Activated CD4-positive, alpha-beta T cell treated with anti-CD3 and anti-CD28 coated beads, Interleukin-2, amount 50 U/mL, for 16 hours (primary cell): ENCODE measurements at regions not wholly inside any gene's neighbourhood (a gene's known extent, or its start where the extent isn't known, plus 50 kb on each side); places are given as distances from the start of the nearest gene placed in this dataset.
"Not testable (repeated sequence)": the region's sequence is repeated elsewhere in the genome, so short reads cannot be mapped to it uniquely, and the experiment has no call there.

Experiments
- DNase-seq: peaks from one replicate; pipeline ENCODE4 v3.0.0-alpha.2; 2020

GRCh38 chr13:53101883-53102282 is 73.3 kb downstream of the OLFM4 start:
- no peak for DNase-seq

DNA sequence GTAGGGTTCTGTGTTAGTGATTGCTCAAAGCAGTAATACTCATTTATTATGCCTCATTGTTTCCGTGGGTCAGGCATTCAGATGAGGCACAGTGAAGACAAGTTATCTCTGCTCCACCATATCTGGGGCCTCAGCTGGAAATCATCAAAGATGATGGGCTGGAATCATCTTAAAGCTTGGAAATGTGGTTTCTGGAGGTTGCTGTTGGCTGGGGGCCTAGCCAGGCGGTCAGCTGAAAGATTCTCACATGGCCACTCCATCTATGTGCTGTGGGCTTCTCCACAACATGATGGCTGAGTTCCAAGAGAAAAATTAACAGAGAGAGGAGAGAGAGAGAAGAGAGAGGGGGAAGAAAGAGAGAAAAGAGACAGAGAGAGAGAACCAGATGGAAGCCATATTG is 75.5 kb downstream of the OLFM4 start:
- DNase-seq, result no peak

- no peak for DNase-seq
Measured at GRCh38 chr13:53105477-53105876, 76.9 kb downstream of the OLFM4 start.

- DNase-seq, result no peak
Measured at GRCh38 chr13:53105890-53106289, 77.3 kb downstream of the OLFM4 start.

- DNase-seq, result no peak
Measured at GRCh38 chr13:53110181-53110580, 81.6 kb downstream of the OLFM4 start.

DNA sequence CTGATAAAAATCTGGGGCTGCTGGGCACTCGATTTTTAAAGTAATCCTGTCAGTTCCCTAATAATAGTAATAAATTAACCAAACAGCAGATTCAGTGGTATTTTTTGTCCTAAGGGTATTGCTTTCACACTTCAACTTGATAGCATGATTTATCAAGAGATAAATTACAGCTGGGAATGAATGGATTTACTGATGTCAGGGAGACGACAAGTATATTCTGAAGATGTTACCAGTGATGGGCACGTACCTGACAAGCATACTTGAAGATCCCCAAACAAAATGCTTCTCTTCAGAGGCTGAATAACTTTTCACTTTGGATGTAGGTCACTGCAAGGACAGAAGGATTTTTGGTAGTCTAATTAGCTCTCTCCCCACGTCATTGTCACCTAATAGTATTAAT is 82.0 kb downstream of the OLFM4 start:
- no peak for DNase-seq

- DNase-seq, result no peak
Measured at GRCh38 chr13:53112522-53112921, 83.9 kb downstream of the OLFM4 start.

DNA sequence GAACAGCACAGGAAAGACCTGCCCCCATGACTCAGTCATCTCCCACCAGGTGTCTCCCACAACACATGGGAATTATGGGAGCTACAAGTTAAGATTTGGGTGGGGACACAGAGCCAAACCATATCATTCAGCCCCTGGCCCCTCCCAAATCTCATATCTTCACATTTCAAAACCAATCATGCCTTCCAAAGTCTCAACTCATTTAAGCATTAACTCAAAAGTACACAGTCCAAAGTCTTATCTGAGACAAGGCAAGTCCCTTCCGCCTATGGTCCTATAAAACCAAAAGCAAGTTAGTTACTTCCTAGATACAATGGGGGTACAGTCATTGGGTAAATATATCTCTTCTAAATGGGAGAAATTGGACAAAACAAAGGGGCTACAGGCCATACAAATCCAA is 88.4 kb downstream of the OLFM4 start:
- DNase-seq, result not testable (repeated sequence)

DNA sequence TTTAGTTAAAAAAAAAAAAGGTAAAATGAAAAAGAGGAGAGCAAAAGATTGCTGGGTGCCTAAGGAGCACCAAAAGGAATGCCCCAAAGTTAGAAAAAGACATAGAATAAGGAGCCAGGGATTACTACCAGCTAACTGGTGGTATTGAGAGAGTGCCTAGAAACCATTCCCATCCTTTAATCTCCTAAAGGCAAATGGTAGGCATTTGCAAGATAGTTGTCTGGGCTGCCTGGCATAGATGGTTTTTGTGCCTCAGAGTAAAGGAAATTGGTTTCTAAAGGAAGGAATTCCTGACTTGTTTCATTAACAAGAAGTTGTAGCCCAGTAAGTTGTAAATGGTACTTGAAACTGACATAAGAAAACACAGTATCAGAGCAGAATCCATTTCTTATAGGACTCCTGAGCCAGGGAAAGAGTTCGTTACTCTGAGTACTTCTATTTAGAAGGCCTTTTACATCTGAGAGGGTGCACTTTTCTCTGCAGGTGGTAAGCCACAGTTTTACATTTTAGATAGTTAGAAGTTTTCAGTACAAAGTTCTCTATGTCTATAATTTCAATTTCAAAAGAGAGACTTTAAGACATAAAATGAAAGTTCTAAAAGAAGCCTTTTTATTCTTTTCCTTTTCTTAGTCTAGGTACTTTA is 92.6 kb downstream of the OLFM4 start:
- DNase-seq, result no peak

GRCh38 chr13:53121919-53122318 is 93.3 kb downstream of the OLFM4 start:
- no peak for DNase-seq

DNA sequence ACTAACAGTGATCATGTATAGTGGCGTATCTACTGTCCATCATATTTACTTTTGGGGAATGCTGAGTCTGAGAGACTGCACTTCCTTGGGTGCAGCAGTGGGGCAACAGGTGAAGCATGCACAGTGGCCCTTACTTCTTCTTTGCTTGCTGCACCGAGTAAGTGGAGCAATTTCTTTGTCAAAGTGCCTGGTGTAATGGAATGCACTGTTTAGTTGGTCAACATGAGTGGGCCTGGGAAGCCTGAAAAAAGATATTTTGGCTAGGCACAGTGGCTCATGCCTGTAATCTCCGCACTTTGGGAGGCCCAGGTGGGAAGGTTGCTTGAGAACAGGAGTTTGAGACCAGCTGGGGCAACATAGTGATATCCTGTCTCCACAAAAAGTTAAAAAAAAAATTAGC is 94.9 kb downstream of the OLFM4 start:
- no peak for DNase-seq

GRCh38 chr13:53124623-53125022 is 96.0 kb downstream of the OLFM4 start:
- DNase-seq, result no peak

GRCh38 chr13:53126841-53127245 is 98.2 kb downstream of the OLFM4 start:
- DNase-seq, result no peak

DNA sequence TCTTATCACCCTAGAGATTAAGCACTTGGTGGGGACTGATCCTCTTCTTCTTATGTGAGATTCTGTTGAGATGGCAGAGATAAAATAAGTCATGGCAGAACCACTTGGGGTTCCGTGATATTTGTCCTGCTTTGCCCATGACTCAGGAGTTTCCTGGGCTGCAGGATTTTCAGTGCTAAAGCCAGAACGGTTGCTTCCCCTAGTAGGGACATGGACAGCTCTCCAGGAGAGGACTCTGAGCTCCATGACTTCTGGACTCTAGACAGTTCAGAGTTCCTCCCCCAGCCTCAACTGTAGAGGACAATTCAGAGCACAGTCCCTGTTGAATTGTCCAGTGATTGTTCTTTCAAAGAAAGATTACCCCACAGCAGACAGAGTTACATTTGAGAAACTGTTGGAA is 98.8 kb downstream of the OLFM4 start:
- DNase-seq, result no peak

DNA sequence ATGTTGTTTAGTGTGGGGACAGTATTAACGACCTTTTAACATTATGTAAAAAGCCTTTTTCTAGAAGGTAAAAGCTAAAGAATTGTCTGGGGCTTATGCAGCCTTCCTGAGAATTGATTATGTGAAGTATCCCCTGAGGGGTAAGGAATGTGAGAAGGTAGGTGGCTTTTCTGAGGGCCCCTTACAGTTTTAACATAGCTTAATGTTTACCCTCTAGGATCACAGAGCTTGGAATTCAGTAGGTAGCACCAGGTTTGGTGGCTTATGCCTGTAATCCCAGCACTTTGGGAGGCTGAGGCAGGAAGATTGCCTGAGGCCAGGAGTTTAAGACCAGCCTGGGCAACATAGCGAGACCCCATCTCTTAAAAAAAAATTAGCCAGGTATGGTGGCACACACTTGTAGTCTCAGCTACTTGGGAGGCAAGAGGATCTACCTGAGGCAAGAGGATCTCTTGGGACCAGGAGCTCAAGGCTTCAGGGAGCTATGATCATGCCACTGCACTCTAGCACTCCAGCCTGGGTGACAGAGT is 101.3 kb downstream of the OLFM4 start:
- DNase-seq, result no peak

DNA sequence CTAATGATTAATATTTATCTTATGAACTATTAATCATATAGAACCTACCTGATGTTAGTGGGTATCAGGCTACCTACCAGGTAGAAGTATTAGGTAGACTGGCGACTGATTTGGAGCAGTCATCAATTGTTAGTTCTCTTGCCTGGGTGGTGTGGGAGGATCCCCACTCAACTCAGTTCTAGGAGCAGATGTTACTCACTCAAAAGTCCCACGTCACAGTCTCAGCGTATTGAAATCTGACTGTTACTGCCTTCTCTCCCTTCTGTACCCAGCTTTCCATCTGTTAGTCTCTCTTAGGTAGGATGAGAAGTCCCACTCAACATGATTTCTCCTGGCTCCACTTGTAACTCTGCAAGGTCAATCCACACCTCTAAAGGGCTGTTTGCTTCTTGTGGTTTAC is 102.7 kb downstream of the OLFM4 start:
- no peak for DNase-seq

DNA sequence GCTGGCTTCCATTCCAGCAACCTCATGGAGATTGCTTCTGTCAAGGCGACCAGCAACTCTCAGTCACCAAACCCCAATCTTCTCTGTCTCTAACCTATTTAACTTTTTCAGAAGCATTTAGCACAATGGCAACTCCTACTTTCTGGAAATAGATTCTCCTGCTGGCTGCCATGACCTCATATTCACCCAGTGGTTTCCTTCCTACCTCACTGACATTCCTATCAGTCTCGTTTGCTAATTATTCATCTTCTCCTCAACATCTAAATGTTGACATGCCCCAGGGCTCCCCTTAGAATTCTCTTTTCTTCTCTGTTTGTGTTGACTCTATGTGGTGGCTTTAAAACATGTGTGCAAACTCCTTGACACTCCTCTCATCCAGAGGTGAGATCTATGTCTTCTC is 106.7 kb downstream of the OLFM4 start:
- DNase-seq, result no peak

DNA sequence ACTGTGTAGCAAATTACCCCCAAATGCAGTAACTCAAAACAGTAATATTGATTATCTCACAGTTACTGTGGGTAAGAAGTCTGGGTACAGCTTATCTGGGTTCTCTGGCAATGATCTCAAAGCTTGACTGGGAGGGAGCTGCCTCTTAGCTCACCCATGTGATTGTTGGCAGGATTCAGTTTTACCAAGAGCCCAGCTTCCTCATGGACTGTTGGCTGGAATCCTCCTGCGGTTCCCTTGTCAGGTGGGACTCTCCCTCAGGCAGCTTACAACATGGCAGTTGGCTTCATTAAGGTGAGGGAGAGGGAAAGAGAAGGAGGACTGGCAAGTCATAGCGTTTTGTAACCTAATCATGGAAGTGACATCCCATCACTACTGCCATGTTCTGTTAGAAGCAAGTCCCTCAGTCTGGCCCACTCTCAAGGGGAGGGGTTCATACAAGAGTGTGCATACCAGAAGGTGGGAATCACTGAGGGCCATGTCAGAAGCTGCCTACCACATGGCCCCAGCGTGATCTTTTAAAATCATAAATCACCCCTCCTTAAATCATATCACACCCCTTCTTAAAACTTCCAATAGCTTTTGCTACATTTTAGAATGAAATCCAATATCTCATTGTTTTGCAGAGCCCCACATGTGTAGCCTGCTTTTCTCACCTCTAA is 108.1 kb downstream of the OLFM4 start:
- DNase-seq, result no peak

DNA sequence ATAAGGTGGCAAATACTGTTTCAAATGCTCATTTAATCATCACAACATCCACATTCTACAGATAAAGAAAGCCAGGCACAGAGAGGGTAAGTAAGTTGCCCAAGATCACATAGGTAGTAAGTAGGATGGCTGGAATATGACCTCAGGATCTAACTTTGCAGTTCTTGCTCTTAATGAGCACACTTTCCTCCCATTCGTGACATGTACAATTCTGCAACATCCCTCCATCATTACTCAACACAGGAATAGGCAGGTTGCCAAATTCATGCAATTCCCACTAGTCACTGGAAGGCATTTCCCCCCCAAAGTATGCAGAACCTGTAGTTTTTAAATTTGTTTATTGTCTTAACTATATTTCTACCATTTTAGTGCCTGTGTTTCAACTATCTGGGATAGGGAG is 109.2 kb downstream of the OLFM4 start:
- no peak for DNase-seq

GRCh38 chr13:53138376-53139036 is 109.9 kb downstream of the OLFM4 start:
- DNase-seq, result no peak

DNA sequence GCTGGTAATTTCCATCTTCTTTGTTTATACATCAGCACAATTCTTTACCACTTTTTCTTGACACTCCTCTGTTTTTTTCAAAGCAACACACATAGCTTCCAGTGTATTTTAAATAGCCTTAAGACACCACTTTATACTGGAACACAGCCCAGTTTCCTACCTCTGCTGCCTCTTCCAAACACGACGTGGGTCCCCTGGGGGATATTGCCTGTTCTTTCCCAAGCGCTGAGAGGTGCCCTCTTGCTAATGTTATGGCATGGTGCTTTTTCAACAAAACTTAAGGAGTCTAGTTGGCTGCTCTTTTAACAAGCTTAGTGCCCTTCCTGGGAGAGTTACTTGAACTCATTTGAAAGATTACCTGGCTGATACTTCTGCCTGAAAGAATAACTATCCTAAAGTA is 112.7 kb downstream of the OLFM4 start:
- DNase-seq, result no peak

GRCh38 chr13:53142306-53142705 is 113.7 kb downstream of the OLFM4 start:
- DNase-seq, result no peak

- no peak for DNase-seq
Measured at GRCh38 chr13:53143757-53144339, 115.2 kb downstream of the OLFM4 start.

DNA sequence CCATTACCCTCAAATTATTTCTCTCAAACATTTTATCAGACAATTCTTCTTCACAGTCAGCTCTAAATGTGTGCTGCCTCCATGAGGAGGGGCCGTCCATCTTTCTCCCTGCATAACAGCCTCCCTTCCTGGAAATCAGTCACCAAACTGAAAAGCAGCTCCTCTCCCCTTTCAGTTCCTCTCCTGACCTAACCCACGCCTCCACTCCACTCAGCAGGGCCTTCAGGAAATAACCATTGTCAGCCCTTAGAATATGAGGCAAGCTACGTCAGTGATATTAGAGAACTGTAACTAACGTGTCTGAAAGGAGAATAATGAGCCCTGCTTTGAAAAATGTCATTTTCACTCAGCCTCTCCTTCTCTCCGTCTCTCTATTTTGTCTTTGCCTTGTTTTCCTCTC is 116.2 kb downstream of the OLFM4 start:
- no peak for DNase-seq
